ENCODE measurements at regions not wholly inside any gene's neighbourhood (a gene's known extent, or its start where the extent isn't known, plus 50 kb on each side); places are given as distances from the start of the nearest gene placed in this dataset.

- no peaks in the 10 kb centered on the region for H3K27me3 ChIP-seq
- no peaks in the 10 kb centered on the region for H3K36me3 ChIP-seq
- no peaks in the 10 kb centered on the region for H3K4me1 ChIP-seq
- TF ChIP-seq, protein P1, sequence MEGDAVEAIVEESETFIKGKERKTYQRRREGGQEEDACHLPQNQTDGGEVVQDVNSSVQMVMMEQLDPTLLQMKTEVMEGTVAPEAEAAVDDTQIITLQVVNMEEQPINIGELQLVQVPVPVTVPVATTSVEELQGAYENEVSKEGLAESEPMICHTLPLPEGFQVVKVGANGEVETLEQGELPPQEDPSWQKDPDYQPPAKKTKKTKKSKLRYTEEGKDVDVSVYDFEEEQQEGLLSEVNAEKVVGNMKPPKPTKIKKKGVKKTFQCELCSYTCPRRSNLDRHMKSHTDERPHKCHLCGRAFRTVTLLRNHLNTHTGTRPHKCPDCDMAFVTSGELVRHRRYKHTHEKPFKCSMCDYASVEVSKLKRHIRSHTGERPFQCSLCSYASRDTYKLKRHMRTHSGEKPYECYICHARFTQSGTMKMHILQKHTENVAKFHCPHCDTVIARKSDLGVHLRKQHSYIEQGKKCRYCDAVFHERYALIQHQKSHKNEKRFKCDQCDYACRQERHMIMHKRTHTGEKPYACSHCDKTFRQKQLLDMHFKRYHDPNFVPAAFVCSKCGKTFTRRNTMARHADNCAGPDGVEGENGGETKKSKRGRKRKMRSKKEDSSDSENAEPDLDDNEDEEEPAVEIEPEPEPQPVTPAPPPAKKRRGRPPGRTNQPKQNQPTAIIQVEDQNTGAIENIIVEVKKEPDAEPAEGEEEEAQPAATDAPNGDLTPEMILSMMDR (IDR thresholded peaks at IDR 0.05) = no peak
- DNase-seq (ENCODE audit: low spot score in 2 of 2) = no peak
- H3K9me3 ChIP-seq = no peaks in the 10 kb centered on the region
- H3K4me3 ChIP-seq = no peak overlapping the region
- intact Hi-C loops (cut with DNase I) = no loop called here
- no peak overlapping the region for H3K27ac ChIP-seq
Observed at GRCh38 chr13:90630716-90631115, 716.8 kb upstream of the MIR17HG start.

- H3K9me3 ChIP-seq = no peaks in the 10 kb centered on the region
- intact Hi-C loops (cut with DNase I) = no loop called here
- no peak overlapping the region for H3K4me3 ChIP-seq
- no peaks in the 10 kb centered on the region for H3K36me3 ChIP-seq
- H3K4me1 ChIP-seq = no peaks in the 10 kb centered on the region
- no peaks in the 10 kb centered on the region for H3K27me3 ChIP-seq
- no peak overlapping the region for H3K27ac ChIP-seq
- no peak for DNase-seq (ENCODE audit: low spot score in 2 of 2)
- TF ChIP-seq, protein P1 (IDR thresholded peaks at IDR 0.05) = no peak
Observed at GRCh38 chr13:90632184-90632583, 715.3 kb upstream of the MIR17HG start.

- no peak overlapping the region for H3K27ac ChIP-seq
- no peaks in the 10 kb centered on the region for H3K36me3 ChIP-seq
- intact Hi-C loops (cut with DNase I) = no loop called here
- H3K4me3 ChIP-seq = no peak overlapping the region
- no peaks in the 10 kb centered on the region for H3K4me1 ChIP-seq
- no peak for DNase-seq (ENCODE audit: low spot score in 2 of 2)
- H3K27me3 ChIP-seq = no peaks in the 10 kb centered on the region
- TF ChIP-seq, protein P1 (IDR thresholded peaks at IDR 0.05) = no peak
- no peaks in the 10 kb centered on the region for H3K9me3 ChIP-seq
Observed at GRCh38 chr13:90633849-90634248, 713.6 kb upstream of the MIR17HG start.

DNA sequence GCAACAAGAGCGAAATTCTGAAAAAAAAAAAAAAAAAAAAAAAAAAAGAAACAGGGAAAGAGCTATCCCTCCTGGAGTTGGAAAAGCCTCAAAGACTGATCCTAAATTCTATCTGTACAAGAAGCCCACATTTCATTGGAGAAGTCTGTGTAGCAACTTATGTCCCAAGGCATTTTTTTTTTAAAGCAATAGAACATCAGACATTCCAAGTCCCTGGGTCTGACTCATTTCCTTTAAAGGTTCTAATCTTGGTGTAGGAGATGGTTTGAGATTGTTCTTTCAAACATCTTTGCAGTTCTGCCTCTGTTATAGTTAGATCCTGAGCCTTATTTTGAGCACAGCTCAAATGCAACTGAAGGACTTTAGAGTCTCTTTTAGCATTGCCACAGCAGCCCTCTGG, 706.5 kb upstream of the MIR17HG start:
- Histone ChIP-seq H3K27ac (no peak overlapping the region), H3K9me3 (no peaks in the 10 kb centered on the region), H3K4me1 (no peaks in the 10 kb centered on the region), H3K27me3 (no peaks in the 10 kb centered on the region), H3K4me3 (no peak overlapping the region), H3K36me3 (no peaks in the 10 kb centered on the region)
- DNase-seq (ENCODE audit: low spot score in 2 of 2) = no peak
- TF ChIP-seq, protein P1 (IDR thresholded peaks at IDR 0.05) = no peak
- intact Hi-C loops (cut with DNase I) = no loop called here

DNA sequence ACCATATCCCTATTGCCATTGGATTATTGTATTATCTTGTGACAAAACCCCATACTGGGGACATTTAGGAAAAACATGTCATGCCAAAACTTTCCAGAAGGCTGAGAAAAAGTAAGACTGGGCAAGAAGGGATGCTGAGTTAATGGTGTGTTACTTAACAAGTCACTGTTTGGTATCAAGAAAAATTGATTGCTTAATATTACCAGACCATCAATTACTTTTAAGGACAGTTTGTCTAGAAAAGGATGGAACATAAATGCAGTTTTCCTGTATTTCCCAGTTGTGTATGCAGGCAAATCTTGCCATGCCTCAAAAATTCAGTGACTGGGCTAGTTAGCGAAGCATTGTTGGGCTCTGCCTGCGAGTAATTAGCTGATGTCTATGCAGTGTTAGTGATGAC, 705.6 kb upstream of the MIR17HG start:
- intact Hi-C loops (cut with DNase I) = no loop called here
- TF ChIP-seq, protein P1 (IDR thresholded peaks at IDR 0.05) = no peak
- H3K36me3 ChIP-seq = no peaks in the 10 kb centered on the region
- H3K27ac ChIP-seq = no peak overlapping the region
- H3K9me3 ChIP-seq = no peaks in the 10 kb centered on the region
- H3K4me1 ChIP-seq = no peaks in the 10 kb centered on the region
- no peaks in the 10 kb centered on the region for H3K27me3 ChIP-seq
- no peak for DNase-seq (ENCODE audit: low spot score in 2 of 2)
- no peak overlapping the region for H3K4me3 ChIP-seq

DNA sequence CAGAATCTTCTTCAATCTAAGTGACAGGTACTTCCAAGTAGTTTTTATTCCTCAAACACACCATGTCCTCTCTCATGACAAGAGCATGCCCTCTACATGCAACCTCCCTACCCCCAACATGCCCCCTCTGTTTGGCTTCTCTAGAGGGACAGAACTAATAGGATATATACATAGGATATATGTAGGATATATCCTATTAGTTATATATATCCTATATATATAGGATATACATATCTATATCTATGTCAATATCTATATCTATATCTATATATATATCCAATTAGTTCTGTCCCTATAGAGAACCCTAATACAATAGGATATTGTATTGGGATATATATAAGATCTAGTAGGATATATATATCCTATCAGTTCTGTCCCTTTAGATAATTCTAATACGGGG, 701.9 kb upstream of the MIR17HG start:
- H3K9me3 ChIP-seq = no peaks in the 10 kb centered on the region
- intact Hi-C loops (cut with DNase I) = no loop called here
- H3K4me3 ChIP-seq = no peak overlapping the region
- no peaks in the 10 kb centered on the region for H3K27me3 ChIP-seq
- no peaks in the 10 kb centered on the region for H3K36me3 ChIP-seq
- DNase-seq (ENCODE audit: low spot score in 2 of 2) = no peak
- no peaks in the 10 kb centered on the region for H3K4me1 ChIP-seq
- no peak overlapping the region for H3K27ac ChIP-seq
- TF ChIP-seq, protein P1 (IDR thresholded peaks at IDR 0.05) = no peak
